ENCODE measurements at regions not wholly inside any gene's neighbourhood (a gene's known extent, or its start where the extent isn't known, plus 50 kb on each side); places are given as distances from the start of the nearest gene placed in this dataset.

GRCh38 chr2:154914561-154914960, 216.1 kb downstream of the KCNJ3 start:
- no peak overlapping the region for H3K9ac ChIP-seq (replicated peaks; ENCODE audit: extremely low read depth, insufficient read depth, low read length)
- H3K36me3 ChIP-seq (ENCODE audit: control insufficient read depth in 2 of 2, extremely low read depth in 1 of 2, insufficient read depth in 2 of 2, low read length in 2 of 2), result no peaks in the 10 kb centered on the region
- intact Hi-C loops (cut with micrococcal nuclease) (no loop called here), dilution Hi-C loops (cut with MboI; ENCODE audit: extremely low pct_ligation_motif_present, low sequenced_read_pairs) (no loop called here)
- no peaks in the 10 kb centered on the region for H4K20me1 ChIP-seq (replicated peaks; ENCODE audit: control insufficient read depth, extremely low read depth, insufficient read depth, low read length)
- H2AFZ ChIP-seq (ENCODE audit: low read depth, low read length), result no peak overlapping the region
- BruUV-seq (replicated peaks), result no TSS peak
- H3K4me3 ChIP-seq (replicated peaks in 1 of 3; ENCODE audit: insufficient read depth in 1 of 3, low read depth in 1 of 3, low read length in 3 of 3), result no peak overlapping the region
- H3K27ac ChIP-seq (ENCODE audit: insufficient read depth, low read depth, low read length), result no peak overlapping the region
- no peak for DNase-seq (ENCODE audit: low read depth, low spot score)
- no peak overlapping the region for H3K4me2 ChIP-seq (ENCODE audit: insufficient read depth, low read length)
- no peaks in the 10 kb centered on the region for H3K9me3 ChIP-seq (replicated peaks; ENCODE audit: control insufficient read depth, insufficient read depth, low read length)
- CTCF ChIA-PET, result no interaction called here
- no peaks in the 10 kb centered on the region for H3K9me1 ChIP-seq (replicated peaks; ENCODE audit: control insufficient read depth, extremely low read depth, insufficient read depth, low read length)
- POLR2A ChIA-PET, result no interaction called here
- H3K79me2 ChIP-seq (ENCODE audit: control insufficient read depth, insufficient read depth, low read length), result no peaks in the 10 kb centered on the region
- H3K4me1 ChIP-seq (ENCODE audit: control insufficient read depth, extremely low read depth, insufficient read depth, low read length), result no peaks in the 10 kb centered on the region
- no peak for FAIRE-seq
- H3K27me3 ChIP-seq (ENCODE audit: control insufficient read depth in 2 of 2, insufficient read depth in 2 of 2, low read length in 2 of 2), result no peaks in the 10 kb centered on the region
- TF ChIP-seq MAX (IDR thresholded peaks at IDR 0.05; ENCODE audit: insufficient read depth, insufficient read length) (no peak), CTCF (IDR thresholded peaks at IDR 0.05; ENCODE audit: extremely low read depth in 1 of 2, insufficient read depth in 1 of 2, low read depth in 1 of 2, low read length in 2 of 2) (no peak), GATA2 (IDR thresholded peaks at IDR 0.05; ENCODE audit: insufficient read depth, insufficient read length, low read depth, low read length) (no peak), FOS (IDR thresholded peaks at IDR 0.05; ENCODE audit: borderline replicate concordance, insufficient read depth, low read length) (no peak), JUN (IDR thresholded peaks at IDR 0.05; ENCODE audit: borderline replicate concordance, insufficient read depth, insufficient read length, low read depth) (no peak), EZH2 (IDR thresholded peaks at IDR 0.05; ENCODE audit: borderline replicate concordance, low read depth, low read length, severe bottlenecking) (no peak), POLR2AphosphoS5 (IDR thresholded peaks at IDR 0.05; ENCODE audit: insufficient read depth, low read depth, low read length) (no peak), MYC (IDR thresholded peaks at IDR 0.05; ENCODE audit: low read depth, low read length) (no peak), POLR2A (IDR thresholded peaks at IDR 0.05; ENCODE audit: low read depth, low read length) (no peak)
